ENCODE measurements at regions not wholly inside any gene's neighbourhood (a gene's known extent, or its start where the extent isn't known, plus 50 kb on each side); places are given as distances from the start of the nearest gene placed in this dataset.

GRCh38 chr1:65674522-65674921 lies 118.2 kb upstream of the PDE4B start:
- no peak overlapping the region for H2BK20ac ChIP-seq (ENCODE audit: low read depth, low read length)
- no peak for DNase-seq
- no peaks in the 10 kb centered on the region for H3K27me3 ChIP-seq (ENCODE audit: control insufficient read depth, insufficient read depth, low read length)
- no peak overlapping the region for H4K5ac ChIP-seq (ENCODE audit: low read depth, low read length)
- CTCF ChIA-PET: no interaction called here
- H2AFZ ChIP-seq (replicated peaks; ENCODE audit: low read length, poor library complexity): no peak overlapping the region
- no peak overlapping the region for H3K4ac ChIP-seq (ENCODE audit: low read depth, low read length)
- H3K56ac ChIP-seq (ENCODE audit: extremely low read depth, insufficient read depth, low read length): no peak overlapping the region
- no peak overlapping the region for H4K91ac ChIP-seq (ENCODE audit: insufficient read depth, low read depth, low read length)
- H4K8ac ChIP-seq (ENCODE audit: low read depth in 2 of 2, low read length in 2 of 2): no peak overlapping the region
- no peaks in the 10 kb centered on the region for H4K20me1 ChIP-seq (ENCODE audit: insufficient read depth, low read length)
- POLR2A ChIA-PET (ENCODE audit: unreplicated experiment): no interaction called here
- no peak overlapping the region for H3K14ac ChIP-seq (replicated peaks; ENCODE audit: low read depth, low read length)
- TF ChIP-seq POLR2A (IDR thresholded peaks at IDR 0.05; ENCODE audit: low read depth, low read length): no peak
- no peak for TF ChIP-seq CTCF (conservative IDR thresholded peaks at IDR 0.05; ENCODE audit: low read depth, low read length)
- no peak for TF ChIP-seq RAD21 (IDR thresholded peaks at IDR 0.05; ENCODE audit: low read length)
- TF ChIP-seq FOS (IDR thresholded peaks at IDR 0.05; ENCODE audit: low read depth, low read length): no peak
- no peak for TF ChIP-seq CHD1 (IDR thresholded peaks at IDR 0.05; ENCODE audit: low read depth, low read length)
- TF ChIP-seq MXI1 (IDR thresholded peaks at IDR 0.05; ENCODE audit: borderline replicate concordance, low read depth, low read length): no peak
- TF ChIP-seq MAZ (IDR thresholded peaks at IDR 0.05; ENCODE audit: borderline replicate concordance, low read depth, low read length): no peak
- TF ChIP-seq MAFK (IDR thresholded peaks at IDR 0.05; ENCODE audit: low read depth, low read length): no peak
- no peak for TF ChIP-seq BHLHE40 (IDR thresholded peaks at IDR 0.05; ENCODE audit: low read depth, low read length)
- TF ChIP-seq RFX5 (IDR thresholded peaks at IDR 0.05; ENCODE audit: low read depth, low read length): no peak
- TF ChIP-seq ELK1 (IDR thresholded peaks at IDR 0.05; ENCODE audit: borderline replicate concordance, low read depth, low read length): no peak
- TF ChIP-seq USF2 (IDR thresholded peaks at IDR 0.05; ENCODE audit: low read depth, low read length): no peak
- no peak for TF ChIP-seq RCOR1 (IDR thresholded peaks at IDR 0.05; ENCODE audit: insufficient replicate concordance, low read length)
- TF ChIP-seq NFE2L2 (IDR thresholded peaks at IDR 0.05; ENCODE audit: low read depth, low read length): no peak
- no peak for TF ChIP-seq SMC3 (IDR thresholded peaks at IDR 0.05; ENCODE audit: low read depth, low read length)
- no peaks in the 10 kb centered on the region for H3K9me3 ChIP-seq (ENCODE audit: control insufficient read depth, insufficient read depth, low read length)
- no peak overlapping the region for H3K18ac ChIP-seq (ENCODE audit: low read depth, low read length)
- no peak overlapping the region for H3K4me3 ChIP-seq (ENCODE audit: insufficient read depth, low read depth, low read length)
- no peaks in the 10 kb centered on the region for H3K36me3 ChIP-seq (ENCODE audit: control insufficient read depth, insufficient read depth, low read length)
- dilution Hi-C loops (cut with HindIII; ENCODE audit: low sequenced_read_pairs, unreplicated experiment) (no loop called here), intact Hi-C loops (cut with micrococcal nuclease) (no loop called here), in situ Hi-C loops (cut with MboI; ENCODE audit: low sequenced_read_pairs) (no loop called here)
- H2BK120ac ChIP-seq (ENCODE audit: low read depth, low read length): no peak overlapping the region
- no peak overlapping the region for H2AK5ac ChIP-seq (ENCODE audit: low read depth, low read length)
- ATAC-seq (ENCODE audit: low read depth): no peak
- no peaks in the 10 kb centered on the region for H3K4me1 ChIP-seq (ENCODE audit: control insufficient read depth, insufficient read depth, low read length)
- no peak overlapping the region for H3K4me2 ChIP-seq (ENCODE audit: low read depth, low read length)
- no peak overlapping the region for H2BK15ac ChIP-seq (ENCODE audit: low read depth, low read length)
- no peak overlapping the region for H2AK9ac ChIP-seq (replicated peaks; ENCODE audit: low read depth, low read length, poor library complexity)
- no peaks in the 10 kb centered on the region for H3K79me1 ChIP-seq (ENCODE audit: low read depth in 1 of 2, low read length in 2 of 2)
- no peak overlapping the region for H2BK5ac ChIP-seq (ENCODE audit: low read depth, low read length, poor library complexity, severe bottlenecking)
- no TSS peak for BruUV-seq (replicated peaks)
- no CpG with 5 or more reads among the region's 2 CpGs for WGBS, 2 experiments (ENCODE audit: extremely low coverage in 2 of 2, insufficient read length in 1 of 2)
- no peak overlapping the region for H3K9ac ChIP-seq (ENCODE audit: low read depth, low read length)
- H3K9me1 ChIP-seq (ENCODE audit: insufficient read depth, low read length): no peaks in the 10 kb centered on the region
- no peak overlapping the region for H3K27ac ChIP-seq (ENCODE audit: insufficient read depth, low read length)
- no peak overlapping the region for H3K23ac ChIP-seq (ENCODE audit: low read depth, low read length)
